Skin of body (tissue), 1 donor: ENCODE measurements at regions not wholly inside any gene's neighbourhood (a gene's known extent, or its start where the extent isn't known, plus 50 kb on each side); places are given as distances from the start of the nearest gene placed in this dataset.
"Not testable (repeated sequence)": the region's sequence is repeated elsewhere in the genome, so short reads cannot be mapped to it uniquely, and the experiment has no call there.

Source experiments
- DNase-seq: peaks from one replicate; lab custom pipeline; 2025; lab: John Stamatoyannopoulos, UW

GRCh38 chr4:29051381-29051965 is 1668.7 kb upstream of the PCDH7 start:
- no peak for DNase-seq

DNA sequence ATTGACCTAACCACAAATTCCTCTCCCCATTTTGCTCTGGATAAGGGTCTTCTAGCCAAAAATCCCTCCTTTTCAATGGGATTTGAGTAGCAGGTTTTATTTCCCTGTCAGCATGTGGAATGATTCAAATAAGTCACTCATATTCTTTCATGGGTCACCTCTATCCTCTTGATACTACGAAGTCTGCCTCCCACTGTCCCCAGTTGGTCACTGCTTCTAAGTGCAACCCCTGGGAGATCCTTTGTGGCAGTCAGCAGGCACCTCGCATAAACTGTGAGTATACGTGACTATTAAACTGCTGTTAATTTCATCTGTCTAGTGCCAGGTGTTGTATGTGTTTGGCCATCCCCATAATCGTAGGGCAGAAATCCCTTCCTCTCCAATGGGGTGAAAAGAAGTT is 1667.9 kb upstream of the PCDH7 start:
- DNase-seq = no peak

- no peak for DNase-seq
Measured at GRCh38 chr4:29058531-29058930, 1661.6 kb upstream of the PCDH7 start.

DNA sequence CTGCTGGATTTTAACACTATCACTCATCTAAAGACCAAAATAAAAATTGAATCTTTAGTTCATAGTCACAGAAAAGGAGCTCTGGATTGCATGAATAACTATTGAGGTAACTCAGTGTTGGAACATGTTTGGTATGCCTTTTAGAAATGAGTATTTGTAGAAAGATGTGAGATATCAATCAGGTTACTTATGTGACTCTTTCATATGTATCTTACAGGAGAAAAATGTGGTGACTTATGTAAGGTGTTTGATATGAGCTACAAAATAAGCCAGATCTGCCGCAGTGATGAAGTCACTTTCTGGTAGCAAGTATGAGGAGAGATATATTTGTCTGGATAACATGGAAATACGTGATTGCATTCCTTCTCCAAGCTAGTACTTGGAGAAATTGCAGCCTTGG is 1653.3 kb upstream of the PCDH7 start:
- peak; percentile 8 for DNase-seq

DNA sequence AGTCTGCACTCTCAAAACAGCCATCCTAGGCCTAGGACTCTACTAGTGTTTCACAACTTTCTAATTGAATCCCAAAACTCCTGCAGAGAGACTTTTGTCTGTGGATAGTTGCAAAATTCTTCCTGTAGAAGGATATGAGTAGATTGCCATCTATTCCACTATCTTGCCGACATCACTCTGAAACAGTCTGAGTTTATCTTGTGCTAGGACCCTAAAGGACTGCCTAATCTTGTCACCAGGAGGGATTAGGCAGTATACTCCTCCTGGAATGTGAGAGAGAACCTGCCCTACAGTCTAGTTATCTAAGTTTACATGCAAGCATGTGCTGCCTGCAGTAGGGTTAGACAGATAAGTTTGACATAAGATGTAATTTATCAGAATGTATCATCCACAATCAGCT is 1646.6 kb upstream of the PCDH7 start:
- no peak for DNase-seq

GRCh38 chr4:29075366-29075765 is 1644.8 kb upstream of the PCDH7 start:
- no peak for DNase-seq

- no peak for DNase-seq
Measured at GRCh38 chr4:29079260-29079659, 1640.9 kb upstream of the PCDH7 start.

GRCh38 chr4:29081234-29081955 is 1638.8 kb upstream of the PCDH7 start:
- peak; percentile 2 for DNase-seq

DNA sequence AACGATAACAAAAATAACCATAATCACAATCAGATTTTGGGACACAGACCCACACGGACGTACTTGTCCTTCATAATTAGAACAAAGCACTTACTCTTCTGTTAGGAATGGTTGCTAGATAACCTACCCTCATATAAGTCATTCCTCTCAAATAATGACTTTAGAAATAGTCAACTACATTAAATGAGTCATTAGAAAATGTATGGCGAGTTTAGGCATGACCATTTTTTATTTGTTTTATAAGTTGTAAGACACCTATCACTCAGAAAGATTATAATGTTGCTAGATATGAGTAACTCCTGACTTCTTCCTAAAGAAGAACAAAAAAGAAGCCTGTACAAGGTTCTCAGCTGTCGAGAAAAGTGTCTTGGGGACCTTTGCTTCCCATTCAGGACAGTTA is 1637.5 kb upstream of the PCDH7 start:
- no peak for DNase-seq

GRCh38 chr4:29085748-29086147 is 1634.4 kb upstream of the PCDH7 start:
- no peak for DNase-seq

DNA sequence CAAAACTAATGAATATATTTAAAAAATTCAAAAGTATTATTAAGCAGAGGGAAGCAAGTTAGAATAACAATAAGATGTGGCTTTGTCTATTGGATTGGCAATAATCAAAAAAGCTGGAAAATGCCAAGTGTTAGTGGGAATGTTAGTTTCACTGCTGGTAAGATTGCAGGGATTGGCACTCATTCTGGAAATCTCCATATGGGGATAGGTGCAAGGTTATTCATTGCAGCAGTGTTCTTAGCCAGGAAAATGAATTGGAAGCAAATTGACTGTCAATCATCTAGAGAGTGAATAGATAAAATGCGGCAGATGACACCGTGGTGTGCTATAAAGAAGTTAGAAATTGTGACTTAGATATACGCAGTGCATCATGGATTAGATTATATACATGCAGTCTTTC is 1615.5 kb upstream of the PCDH7 start:
- no peak for DNase-seq

DNA sequence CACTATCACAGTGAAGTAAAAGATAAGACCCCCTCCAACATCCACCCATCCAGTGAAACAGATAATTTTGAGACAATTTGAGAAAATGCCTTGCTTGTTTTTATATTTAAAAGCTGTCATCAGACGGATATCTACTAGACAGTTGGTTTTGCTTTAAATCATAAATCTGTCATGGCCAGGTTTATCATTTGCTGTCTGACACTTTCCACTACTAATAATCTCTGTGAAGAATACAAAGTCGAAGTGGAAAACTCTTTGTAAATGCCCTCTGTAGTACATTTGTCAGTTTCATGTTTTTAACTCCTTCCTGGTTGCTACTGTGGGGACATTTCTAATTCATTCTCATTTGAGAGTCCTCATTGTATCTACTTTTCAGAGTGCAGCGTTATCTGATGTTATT is 1606.2 kb upstream of the PCDH7 start:
- no peak for DNase-seq

GRCh38 chr4:29117231-29117722 is 1602.9 kb upstream of the PCDH7 start:
- DNase-seq = not testable (repeated sequence)

DNA sequence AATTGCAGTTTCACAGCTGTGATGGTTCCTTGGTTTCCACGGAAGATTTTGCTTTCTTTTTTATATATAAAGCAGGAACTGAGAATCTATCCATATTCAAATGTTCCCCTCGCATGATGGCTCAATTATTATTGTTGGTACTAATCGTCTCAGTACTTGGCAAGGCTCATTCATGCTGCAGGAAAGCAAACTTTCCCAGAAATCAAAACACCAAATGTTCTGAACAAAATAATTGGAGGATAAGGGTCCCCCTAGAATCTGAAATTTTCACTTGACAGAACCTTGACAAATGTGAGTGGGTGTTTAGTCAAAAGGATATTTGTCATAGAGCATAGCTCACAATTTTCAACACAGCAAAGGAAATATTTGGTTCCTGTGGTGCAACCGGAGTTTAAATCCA is 1598.6 kb upstream of the PCDH7 start:
- no peak for DNase-seq

DNA sequence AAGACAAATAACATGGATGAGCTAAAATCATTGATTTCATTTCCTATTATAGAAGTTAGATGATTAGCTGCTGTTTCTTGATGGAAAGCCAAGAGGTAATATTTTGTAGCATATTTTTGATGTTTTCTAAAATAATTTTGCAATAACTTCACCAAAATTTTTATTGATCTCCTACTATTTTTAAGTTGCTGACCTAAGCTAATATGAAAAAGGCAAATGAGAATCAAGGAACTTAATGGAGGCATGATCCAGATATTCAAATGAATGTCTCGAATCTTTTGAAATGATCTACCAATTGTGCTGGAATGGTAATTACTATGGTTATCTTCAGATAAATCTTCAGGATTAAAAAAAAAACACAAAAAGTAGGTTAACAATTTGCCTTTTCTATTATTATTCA is 1591.4 kb upstream of the PCDH7 start:
- DNase-seq = no peak

- DNase-seq = no peak
Measured at GRCh38 chr4:29131304-29131703, 1588.9 kb upstream of the PCDH7 start.

GRCh38 chr4:29142708-29143107 is 1577.5 kb upstream of the PCDH7 start:
- no peak for DNase-seq

DNA sequence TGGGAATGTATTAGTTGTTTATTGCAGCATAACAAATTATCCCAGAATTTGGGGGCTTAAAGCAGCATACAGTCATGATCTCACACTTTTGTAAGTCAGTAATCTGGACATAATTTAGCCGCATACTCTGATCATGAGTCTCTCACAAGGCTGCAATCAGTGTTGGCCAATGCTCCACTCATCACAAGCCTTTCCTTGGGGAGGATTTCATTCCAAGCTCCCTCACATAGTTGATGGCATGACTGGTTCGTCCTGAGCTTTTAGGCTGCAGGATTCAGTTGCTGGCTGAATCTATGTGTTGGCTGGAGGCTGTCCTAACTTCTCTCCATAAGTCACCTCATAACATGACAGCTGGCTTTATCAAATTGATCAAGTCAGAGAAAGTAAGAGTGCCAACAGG is 1568.6 kb upstream of the PCDH7 start:
- DNase-seq = no peak

DNA sequence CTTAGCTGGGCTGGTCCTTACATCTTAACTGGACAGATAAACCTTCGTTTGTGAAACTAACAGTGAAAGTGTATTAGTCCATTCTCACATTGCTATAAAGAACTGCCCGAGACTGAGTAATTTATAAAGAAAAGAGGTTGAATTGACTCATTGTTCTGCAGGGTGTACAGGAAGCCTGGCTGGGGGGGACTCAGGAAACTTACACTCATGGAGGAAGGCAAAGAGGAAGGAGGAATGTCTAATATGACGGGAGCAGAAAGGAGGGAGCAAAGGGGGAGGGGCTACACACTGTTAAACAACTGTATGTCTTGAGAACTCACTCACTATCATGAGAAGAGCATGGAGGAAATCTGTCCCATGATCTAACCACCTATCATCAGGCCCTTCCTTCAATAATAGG is 1566.5 kb upstream of the PCDH7 start:
- DNase-seq = no peak

DNA sequence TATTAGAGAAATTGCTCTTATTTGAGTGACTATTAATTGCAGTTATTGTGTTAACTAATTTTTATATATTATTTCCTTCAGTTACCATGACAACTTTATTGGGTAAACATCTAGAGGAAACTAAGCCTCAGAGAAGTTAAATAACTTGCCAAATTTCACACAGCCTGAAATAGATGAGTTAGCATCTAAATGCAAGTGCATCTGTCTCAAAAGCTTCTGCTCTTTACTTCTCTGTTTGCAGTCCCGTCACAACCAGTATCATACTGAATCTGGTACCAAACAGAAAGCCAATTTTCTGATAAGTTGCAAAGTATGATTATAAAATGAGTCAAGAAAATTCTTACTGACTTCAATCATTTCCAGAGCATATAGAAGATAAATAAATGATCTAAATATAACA is 1544.9 kb upstream of the PCDH7 start:
- DNase-seq = no peak

GRCh38 chr4:29199025-29199424 is 1521.1 kb upstream of the PCDH7 start:
- DNase-seq = no peak

- no peak for DNase-seq
Measured at GRCh38 chr4:29199485-29199884, 1520.7 kb upstream of the PCDH7 start.

DNA sequence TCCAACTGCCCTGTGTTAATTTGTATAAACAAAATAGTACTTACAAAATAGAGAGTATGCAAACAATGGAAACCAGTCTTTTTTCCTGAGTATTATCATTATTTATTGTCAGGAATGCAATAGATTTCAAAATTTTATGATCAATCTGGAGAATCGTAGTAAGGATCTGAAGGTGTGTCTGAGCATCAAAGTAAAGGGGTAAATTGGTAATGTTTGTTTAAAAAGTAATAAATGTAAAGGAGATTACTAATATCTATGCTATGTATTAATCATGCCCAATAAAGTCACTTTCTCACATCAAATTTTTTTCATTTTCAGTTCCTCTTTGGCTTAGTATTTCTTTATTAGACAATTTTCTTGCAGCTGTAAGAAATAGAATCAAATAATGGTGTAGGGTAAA is 1507.1 kb upstream of the PCDH7 start:
- DNase-seq = no peak
